Activated T-cell treated with anti-CD3 and anti-CD28 coated beads for 48 hours (primary cell): ENCODE measurements at regions not wholly inside any gene's neighbourhood (a gene's known extent, or its start where the extent isn't known, plus 50 kb on each side); places are given as distances from the start of the nearest gene placed in this dataset.
"Not testable (repeated sequence)": the region's sequence is repeated elsewhere in the genome, so short reads cannot be mapped to it uniquely, and the experiment has no call there.

Experiments used
- DNase-seq: peaks from one replicate; pipeline ENCODE4 v3.0.0-alpha.2; 2020; ENCODE audit warnings: low read depth

DNA sequence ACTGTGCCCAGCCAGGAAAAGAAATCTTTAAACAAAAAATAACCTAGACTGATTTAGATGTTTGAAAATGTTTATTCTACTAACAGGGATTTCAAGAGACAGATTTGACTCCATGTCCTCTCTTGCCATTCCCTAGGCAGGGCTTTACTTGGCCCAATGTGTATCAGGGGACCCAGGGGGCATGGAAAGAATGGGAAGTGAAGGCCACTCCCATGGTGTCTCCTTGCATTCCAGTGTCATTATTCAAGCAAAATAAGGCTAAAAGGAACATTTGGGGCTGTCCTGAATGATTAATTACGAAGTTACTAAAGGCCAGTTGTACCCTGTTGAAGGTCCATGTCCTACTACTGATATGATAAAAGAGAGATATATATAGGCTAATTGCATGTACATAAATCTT lies 151.9 kb upstream of the ATF7IP start:
- DNase-seq, result no peak

DNA sequence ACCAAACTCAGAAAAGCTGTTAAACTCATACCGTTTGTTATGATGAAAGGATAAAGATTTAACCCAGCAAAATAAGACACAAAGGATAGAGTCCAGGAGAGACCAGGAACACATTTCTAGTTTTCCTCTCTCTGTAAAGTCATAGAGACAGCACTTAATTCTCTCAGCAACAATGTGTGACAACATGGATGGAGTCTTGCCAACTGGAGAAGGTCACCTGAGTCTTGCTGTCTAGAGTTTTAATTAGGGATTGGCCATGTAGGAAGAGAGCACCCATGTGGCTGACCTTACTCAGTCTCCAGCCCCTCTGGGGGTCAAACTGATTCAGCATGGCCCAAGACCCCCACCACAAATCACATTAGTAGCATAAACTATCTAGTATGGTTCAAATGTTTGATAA lies 151.0 kb upstream of the ATF7IP start:
- no peak for DNase-seq

DNA sequence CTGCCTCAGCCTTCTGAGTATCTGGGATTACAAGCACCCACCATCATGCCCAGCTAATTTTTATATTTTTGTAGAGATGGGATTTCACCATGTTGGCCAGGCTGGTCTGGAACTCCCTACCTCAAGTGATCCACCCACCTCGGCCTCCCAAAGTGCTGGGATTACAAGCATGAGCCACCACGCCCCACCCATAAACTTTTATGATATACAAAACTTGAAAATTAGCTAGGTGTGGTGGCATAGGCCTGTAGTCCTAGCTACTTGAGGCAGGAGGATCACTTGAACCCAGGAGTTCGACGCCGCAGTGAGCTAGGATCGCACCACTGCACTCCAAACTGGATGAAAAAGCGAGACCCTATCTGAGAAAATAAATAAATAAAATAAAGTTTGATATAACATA lies 149.5 kb upstream of the ATF7IP start:
- not testable (repeated sequence) for DNase-seq

DNA sequence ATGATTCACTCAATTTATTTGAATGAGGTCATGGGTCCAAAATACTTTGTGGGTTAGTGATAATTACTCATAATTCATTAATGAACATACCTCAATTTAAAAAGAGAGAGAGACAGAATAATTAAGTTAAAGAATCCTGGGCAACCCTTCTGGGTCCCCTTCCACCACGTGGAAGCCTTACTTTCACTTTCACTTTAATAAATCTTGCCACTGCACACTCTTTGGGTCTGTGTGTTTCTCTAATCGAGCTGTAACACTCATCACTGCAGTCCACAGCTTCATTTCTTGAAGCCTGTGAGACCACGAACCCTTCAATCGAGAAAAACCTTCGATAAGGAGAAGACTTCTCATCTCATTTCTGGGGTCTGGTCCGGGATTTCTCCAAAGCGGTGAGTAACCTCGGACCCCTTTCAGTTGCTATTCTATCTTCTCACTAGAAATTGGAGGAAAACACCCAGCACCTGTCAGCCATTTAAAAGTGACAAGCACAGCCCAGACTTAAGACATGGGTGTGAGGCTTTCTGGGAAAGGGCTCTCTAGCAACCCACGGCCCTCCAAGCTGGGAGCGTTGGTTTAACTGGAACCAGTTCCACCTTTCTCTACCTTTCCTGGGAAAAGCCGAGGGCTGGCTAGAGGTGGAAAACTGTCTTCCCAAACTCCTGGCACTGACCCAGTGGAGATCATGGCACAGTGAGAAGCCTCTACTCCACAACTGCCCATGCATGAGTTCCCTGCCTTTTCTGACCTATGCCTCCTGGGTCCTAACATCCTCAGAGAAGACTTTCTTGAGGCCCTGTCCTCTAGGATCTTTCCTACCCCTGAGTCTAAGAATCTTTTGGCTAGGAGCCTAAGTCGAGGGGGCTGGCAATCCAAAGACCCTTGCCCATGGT lies 148.8 kb upstream of the ATF7IP start:
- DNase-seq, result no peak

- no peak for DNase-seq
Observed at GRCh38 chr12:14219156-14219555, 146.3 kb upstream of the ATF7IP start.

GRCh38 chr12:14219670-14220069 lies 145.8 kb upstream of the ATF7IP start:
- DNase-seq, result not testable (repeated sequence)

- no peak for DNase-seq
Observed at GRCh38 chr12:14225064-14225463, 140.4 kb upstream of the ATF7IP start.

- not testable (repeated sequence) for DNase-seq
Observed at GRCh38 chr12:14235176-14235575, 130.3 kb upstream of the ATF7IP start.

DNA sequence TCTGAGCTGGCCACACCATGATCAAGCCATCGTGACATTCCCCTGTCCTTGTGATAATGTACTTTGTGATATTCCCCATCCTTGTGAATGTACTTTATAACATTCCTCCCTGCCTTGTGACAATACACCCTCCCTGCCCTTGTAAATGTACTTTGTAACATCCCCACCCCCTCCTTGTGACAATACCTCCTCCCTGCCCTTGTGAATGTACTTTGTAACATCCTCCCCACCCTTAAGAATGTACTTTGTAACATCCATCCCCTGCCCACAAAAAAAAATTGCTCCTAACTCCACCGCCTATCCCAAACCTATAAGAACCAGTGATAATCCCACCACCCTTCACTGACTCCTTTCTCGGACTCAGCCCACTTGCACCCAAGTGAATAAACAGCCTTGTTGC lies 128.8 kb upstream of the ATF7IP start:
- DNase-seq, result not testable (repeated sequence)

- DNase-seq, result no peak
Observed at GRCh38 chr12:14238221-14238792, 127.2 kb upstream of the ATF7IP start.

DNA sequence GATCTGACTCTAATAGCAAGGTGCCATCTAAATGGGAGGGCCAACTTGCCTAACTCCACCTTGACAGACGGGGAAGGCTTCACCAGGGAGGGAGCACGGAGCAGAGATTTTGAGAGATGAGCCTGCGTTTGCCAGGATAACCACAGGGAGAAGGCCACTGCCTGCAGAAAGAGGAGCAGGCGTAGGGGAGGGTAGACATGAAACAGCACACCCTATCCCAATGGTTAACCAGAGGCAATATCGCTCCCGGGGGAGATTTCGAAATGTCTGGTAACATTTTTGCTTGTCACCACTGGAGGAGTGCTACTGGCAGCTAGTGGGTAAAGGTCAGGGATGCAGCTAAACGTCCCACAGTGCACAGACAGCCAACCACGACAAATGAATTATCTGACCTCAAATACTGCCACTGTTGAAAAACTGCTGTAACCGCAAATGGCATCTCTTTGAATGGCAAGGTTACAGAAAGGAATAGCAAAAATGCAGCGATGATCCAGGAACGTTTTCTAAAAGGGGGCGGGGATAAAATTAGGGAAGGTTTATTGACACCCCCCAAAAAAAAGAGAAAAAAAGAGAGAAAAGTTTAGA lies 126.0 kb upstream of the ATF7IP start:
- DNase-seq, result peak; percentile 36

- no peak for DNase-seq
Observed at GRCh38 chr12:14239935-14240872, 125.3 kb upstream of the ATF7IP start.

DNA sequence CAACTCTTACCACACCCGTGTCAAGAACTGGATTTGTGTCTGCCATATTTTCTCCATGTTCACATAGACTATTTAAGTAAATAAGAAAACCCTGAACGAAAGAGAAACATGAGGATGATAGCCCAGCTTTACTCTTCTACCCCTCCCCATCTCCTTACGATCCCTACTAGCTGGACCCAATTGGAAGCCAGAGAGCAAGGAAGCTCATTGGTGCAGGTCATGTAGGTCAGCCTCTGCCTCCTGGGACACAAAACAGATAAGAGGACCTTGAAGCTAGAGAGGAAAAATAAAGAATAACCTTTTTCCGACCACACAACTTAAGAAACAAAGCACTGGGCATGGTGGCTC lies 124.6 kb upstream of the ATF7IP start:
- no peak for DNase-seq

GRCh38 chr12:14242825-14243224 lies 122.7 kb upstream of the ATF7IP start:
- DNase-seq, result not testable (repeated sequence)

- DNase-seq, result no peak
Observed at GRCh38 chr12:14243941-14244340, 121.5 kb upstream of the ATF7IP start.

GRCh38 chr12:14244876-14245669 lies 120.4 kb upstream of the ATF7IP start:
- no peak for DNase-seq

DNA sequence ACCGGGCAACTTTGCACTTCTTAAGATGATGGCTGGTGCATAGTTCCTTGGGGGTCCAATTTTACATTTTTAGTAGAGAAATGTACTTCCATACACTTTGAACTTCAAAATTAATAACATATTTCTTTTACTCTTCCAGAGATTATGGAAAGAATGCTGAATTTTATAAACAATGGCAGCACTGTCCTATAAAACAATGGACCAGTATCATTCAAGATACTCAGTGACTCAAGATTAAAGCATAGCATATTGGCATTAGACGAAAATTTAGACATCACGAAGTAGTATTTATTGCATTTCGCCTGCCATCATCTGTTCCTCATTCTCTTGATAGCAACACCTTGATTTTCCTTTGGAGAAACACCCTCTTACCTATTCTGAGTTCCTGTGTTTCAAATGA lies 118.3 kb upstream of the ATF7IP start:
- no peak for DNase-seq

GRCh38 chr12:14249368-14249767 lies 116.1 kb upstream of the ATF7IP start:
- DNase-seq, result no peak

GRCh38 chr12:14252697-14253096 lies 112.8 kb upstream of the ATF7IP start:
- DNase-seq, result no peak

GRCh38 chr12:14253496-14253895 lies 112.0 kb upstream of the ATF7IP start:
- DNase-seq, result no peak

DNA sequence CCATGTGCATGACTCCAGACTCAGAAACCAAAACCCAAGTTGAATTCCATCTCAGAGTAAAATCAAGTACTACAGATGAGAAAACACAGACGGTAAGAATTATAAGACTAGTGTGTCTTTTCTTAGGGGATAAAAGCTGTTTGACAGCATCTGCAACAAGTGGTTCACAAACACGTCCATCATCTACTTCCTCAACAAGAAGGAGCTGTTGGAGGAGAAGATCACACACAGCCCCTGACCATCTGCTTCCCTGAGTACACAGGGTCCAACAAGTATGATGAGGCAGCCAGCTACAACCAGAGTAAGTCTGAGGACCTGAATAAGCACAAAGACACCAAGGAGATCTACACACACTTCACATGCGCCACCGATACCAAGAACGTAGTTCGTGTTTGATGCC lies 110.7 kb upstream of the ATF7IP start:
- no peak for DNase-seq
